A673 (cell line): ENCODE measurements at regions not wholly inside any gene's neighbourhood (a gene's known extent, or its start where the extent isn't known, plus 50 kb on each side); places are given as distances from the start of the nearest gene placed in this dataset.

Source experiments
- EZH2 ChIP-seq: fragments of 200-600 bp; sonication (generic); IDR thresholded peaks from 2 replicates; pipeline ENCODE4 v1.6.1; 2017; ENCODE audit warnings: borderline replicate concordance, low read depth, mild to moderate bottlenecking, mixed read lengths, antibody characterized with exemption, low read length; ENCODE audit not compliant: poor library complexity, severe bottlenecking
- TF ChIP-seq, protein P1 (sequence below): fragments of 300-800, 200-600 bp; sonication (generic); conservative IDR thresholded peaks from 2 replicates; pipeline ENCODE4 v1.5.1; 2017; ENCODE audit warnings: low read depth, mild to moderate bottlenecking, antibody characterized with exemption, low read length, moderate library complexity, mixed read lengths

DNA sequence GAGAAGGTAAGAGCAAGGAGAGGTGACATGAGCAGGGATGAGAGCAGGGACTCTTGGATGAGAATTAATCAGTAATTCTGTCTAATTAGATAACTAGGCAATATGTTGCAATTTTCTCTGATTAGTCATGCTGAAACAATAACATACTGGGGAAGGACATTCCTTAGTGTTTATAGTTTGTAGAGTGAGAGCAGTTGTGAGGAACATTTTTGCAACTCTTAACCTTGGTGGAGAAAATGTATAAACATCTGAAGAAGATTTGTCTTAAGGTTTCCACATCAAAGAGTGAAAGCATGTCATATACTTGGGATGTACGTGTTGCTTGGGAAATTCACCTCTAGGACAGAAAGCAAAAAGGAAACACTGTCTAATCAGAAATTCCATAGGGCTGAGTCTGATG, 955.4 kb upstream of the FANCL start:
- TF ChIP-seq, protein P1, sequence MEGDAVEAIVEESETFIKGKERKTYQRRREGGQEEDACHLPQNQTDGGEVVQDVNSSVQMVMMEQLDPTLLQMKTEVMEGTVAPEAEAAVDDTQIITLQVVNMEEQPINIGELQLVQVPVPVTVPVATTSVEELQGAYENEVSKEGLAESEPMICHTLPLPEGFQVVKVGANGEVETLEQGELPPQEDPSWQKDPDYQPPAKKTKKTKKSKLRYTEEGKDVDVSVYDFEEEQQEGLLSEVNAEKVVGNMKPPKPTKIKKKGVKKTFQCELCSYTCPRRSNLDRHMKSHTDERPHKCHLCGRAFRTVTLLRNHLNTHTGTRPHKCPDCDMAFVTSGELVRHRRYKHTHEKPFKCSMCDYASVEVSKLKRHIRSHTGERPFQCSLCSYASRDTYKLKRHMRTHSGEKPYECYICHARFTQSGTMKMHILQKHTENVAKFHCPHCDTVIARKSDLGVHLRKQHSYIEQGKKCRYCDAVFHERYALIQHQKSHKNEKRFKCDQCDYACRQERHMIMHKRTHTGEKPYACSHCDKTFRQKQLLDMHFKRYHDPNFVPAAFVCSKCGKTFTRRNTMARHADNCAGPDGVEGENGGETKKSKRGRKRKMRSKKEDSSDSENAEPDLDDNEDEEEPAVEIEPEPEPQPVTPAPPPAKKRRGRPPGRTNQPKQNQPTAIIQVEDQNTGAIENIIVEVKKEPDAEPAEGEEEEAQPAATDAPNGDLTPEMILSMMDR: no peak
- TF ChIP-seq EZH2: no peak
